Tibial artery (tissue), 4 donors: ENCODE measurements at regions not wholly inside any gene's neighbourhood (a gene's known extent, or its start where the extent isn't known, plus 50 kb on each side); places are given as distances from the start of the nearest gene placed in this dataset.

Experiments used
- DNase-seq, 2 donors: peaks; one replicate each; pipeline ENCODE4 v3.0.0-alpha.2; 2019
- H3K27ac ChIP-seq, 2 donors: fragments of 200-600 bp; sonication (generic) in 1 of 2; 1 replicate in 1 of 2; 2 replicates in 1 of 2; pipeline ENCODE4 v1.5.1; 2018 to 2019; ENCODE audit warnings: mild to moderate bottlenecking in 1 of 2
- H3K27me3 ChIP-seq, 2 donors: fragments of 200-600 bp; sonication (generic) in 1 of 2; one replicate each; pipeline versions ENCODE4 v1.5.1 to v1.6.0; 2016 to 2019
- H3K36me3 ChIP-seq, 3 donors: fragments of 200-600 bp; sonication (generic) in 2 of 3; one replicate each; pipeline ENCODE4 v1.5.1; 2016 to 2019; ENCODE audit warnings: mild to moderate bottlenecking in 2 of 3
- H3K4me1 ChIP-seq, 4 donors: fragments of 200-600 bp; sonication (generic) in 2 of 4; 1 replicate in 3 of 4; 2 replicates in 1 of 4; pipeline ENCODE4 v1.5.1; 2016 to 2019
- H3K4me3 ChIP-seq, 2 donors: fragments of 200-600 bp; sonication (generic) in 1 of 2; 1 replicate in 1 of 2; 2 replicates in 1 of 2; pipeline ENCODE4 v1.5.1; 2018 to 2019; ENCODE audit warnings: mild to moderate bottlenecking in 2 of 2
- H3K9me3 ChIP-seq, 3 donors: fragments of 200-600 bp; sonication (generic) in 1 of 3; one replicate each; pipeline ENCODE4 v1.5.1; 2016 to 2019
- CTCF ChIP-seq, 2 experiments: fragments of 200-600 bp in 1 of 2; fragments of 450-650 bp in 1 of 2; IDR thresholded peaks; one replicate each; pipeline ENCODE4 v1.5.1; 2017 to 2019; ENCODE audit warnings: antibody characterized with exemption in 2 of 2, mild to moderate bottlenecking in 1 of 2, moderate library complexity in 1 of 2
- intact Hi-C: fragments of 100-400 bp; cut with DNase I; formaldehyde crosslinking; loops from one replicate; pipeline ENCODE4 v1.15.0; 2023; ENCODE audit warnings: low total_unique reads

GRCh38 chr21:17451364-17451891 lies 61.4 kb upstream of the CXADR start:
- H3K27ac ChIP-seq = no peak overlapping the region
- no peak for TF ChIP-seq CTCF (IDR thresholded peaks at IDR 0.05)
- no peaks in the 10 kb centered on the region for H3K27me3 ChIP-seq
- no peaks in the 10 kb centered on the region for H3K36me3 ChIP-seq
- DNase-seq = peak in 1 of 2 donors; percentile 70
- intact Hi-C loops = no loop called here
- H3K4me3 ChIP-seq = no peak overlapping the region
- peaks cover 0 to 13% (median 3%) of the 10 kb centered on the region in 4 donors for H3K4me1 ChIP-seq
- H3K9me3 ChIP-seq = no peaks in the 10 kb centered on the region

- H3K36me3 ChIP-seq = no peaks in the 10 kb centered on the region
- intact Hi-C loops = no loop called here
- H3K4me3 ChIP-seq = no peak overlapping the region
- peaks cover 0 to 13% (median 3%) of the 10 kb centered on the region in 4 donors for H3K4me1 ChIP-seq
- no peak overlapping the region for H3K27ac ChIP-seq
- H3K9me3 ChIP-seq = no peaks in the 10 kb centered on the region
- DNase-seq = no peak
- TF ChIP-seq CTCF (IDR thresholded peaks at IDR 0.05) = no peak
- H3K27me3 ChIP-seq = no peaks in the 10 kb centered on the region
These were observed 58.4 kb upstream of the CXADR start for GRCh38 chr21:17454315-17455027.

- Histone ChIP-seq H3K27me3 (no peaks in the 10 kb centered on the region), H3K9me3 (no peaks in the 10 kb centered on the region), H3K4me3 (no peak overlapping the region), H3K36me3 (no peaks in the 10 kb centered on the region), H3K4me1 (peaks cover 0 to 13% (median 3%) of the 10 kb centered on the region in 4 donors), H3K27ac (no peak overlapping the region)
- TF ChIP-seq CTCF (IDR thresholded peaks at IDR 0.05) = no peak
- no peak for DNase-seq
- intact Hi-C loops = no loop called here
These were observed 57.9 kb upstream of the CXADR start for GRCh38 chr21:17455028-17455353.

GRCh38 chr21:17455451-17455850 lies 57.4 kb upstream of the CXADR start:
- no peak for DNase-seq
- Histone ChIP-seq H3K4me3 (no peak overlapping the region), H3K27me3 (no peaks in the 10 kb centered on the region), H3K27ac (no peak overlapping the region), H3K9me3 (no peaks in the 10 kb centered on the region), H3K36me3 (no peaks in the 10 kb centered on the region), H3K4me1 (peaks cover 0 to 13% (median 3%) of the 10 kb centered on the region in 4 donors)
- no peak for TF ChIP-seq CTCF (IDR thresholded peaks at IDR 0.05)
- intact Hi-C loops = no loop called here

GRCh38 chr21:17458279-17458678 lies 54.6 kb upstream of the CXADR start:
- H3K9me3 ChIP-seq = no peaks in the 10 kb centered on the region
- H3K4me1 ChIP-seq = peaks cover 0 to 14% (median 0%) of the 10 kb centered on the region in 4 donors
- no peak overlapping the region for H3K4me3 ChIP-seq
- no peak for TF ChIP-seq CTCF (IDR thresholded peaks at IDR 0.05)
- DNase-seq = no peak
- no peak overlapping the region for H3K27ac ChIP-seq
- intact Hi-C loops = no loop called here
- H3K27me3 ChIP-seq = no peaks in the 10 kb centered on the region
- no peaks in the 10 kb centered on the region for H3K36me3 ChIP-seq
